Transverse colon (tissue), 4 donors: ENCODE measurements at regions not wholly inside any gene's neighbourhood (a gene's known extent, or its start where the extent isn't known, plus 50 kb on each side); places are given as distances from the start of the nearest gene placed in this dataset.

Experiments
- DNase-seq: peaks from one replicate; pipeline ENCODE4 v3.0.0-alpha.2; 2019
- H3K27ac ChIP-seq, 4 donors: fragments of 200-600 bp; sonication (generic); 2 replicates each; pipeline ENCODE4 v1.5.1; 2016 to 2018; ENCODE audit warnings: inconsistent platforms in 4 of 4
- H3K27me3 ChIP-seq: fragments of 200-600 bp; sonication (generic); 2 replicates; pipeline ENCODE4 v1.5.1; 2017; ENCODE audit warnings: inconsistent platforms
- H3K36me3 ChIP-seq, 4 donors: fragments of 200-600 bp; sonication (generic); 2 replicates each; pipeline ENCODE4 v1.5.1; 2017 to 2019; ENCODE audit warnings: inconsistent platforms in 4 of 4
- H3K4me1 ChIP-seq, 4 donors: fragments of 200-600 bp; sonication (generic); 2 replicates each; pipeline ENCODE4 v1.5.1; 2017 to 2020; ENCODE audit warnings: inconsistent platforms in 4 of 4
- H3K4me3 ChIP-seq, 4 donors: fragments of 200-600 bp; sonication (generic); 1 replicate in 1 of 4; 2 replicates in 3 of 4; pipeline versions ENCODE4 v1.5.1 to v1.6.1; 2017 to 2019; ENCODE audit warnings: inconsistent platforms in 4 of 4
- H3K9me3 ChIP-seq, 2 donors: fragments of 200-600 bp; sonication (generic); 2 replicates each; pipeline ENCODE4 v1.5.1; 2017 to 2019; ENCODE audit warnings: inconsistent platforms in 2 of 2
- CTCF ChIP-seq, 5 experiments: fragments of 200-600 bp in 3 of 5; fragments of 450-650 bp in 2 of 5; sonication (generic) in 3 of 5; IDR thresholded peaks; 1 replicate in 2 of 5; 2 replicates in 3 of 5; pipeline ENCODE4 v1.5.1; 2016 to 2017; ENCODE audit warnings: antibody characterized with exemption in 5 of 5, inconsistent platforms in 3 of 5, mild to moderate bottlenecking in 2 of 5, moderate library complexity in 1 of 5
- EP300 ChIP-seq: sonication (generic); formaldehyde crosslinking; IDR thresholded peaks from one replicate; pipeline ENCODE4 v1.6.1; 2017; ENCODE audit warnings: antibody characterized with exemption, low read depth
- POLR2A ChIP-seq: fragments of 450-650 bp; IDR thresholded peaks from one replicate; pipeline ENCODE4 v1.6.1; 2016; ENCODE audit warnings: antibody characterized with exemption, mild to moderate bottlenecking, moderate library complexity
- POLR2AphosphoS5 ChIP-seq, 3 donors: sonication (generic); formaldehyde crosslinking; IDR thresholded peaks; one replicate each; pipeline ENCODE4 v1.6.1; 2016; ENCODE audit warnings: antibody characterized with exemption in 3 of 3
- WGBS, 2 donors: methylation state at CpG; one replicate each; pipeline ENCODE4 v1.1.5; 2018; ENCODE audit warnings: low coverage in 1 of 2; 5-methylcytosine and 5-hydroxymethylcytosine counted together
- in situ Hi-C, 4 donors: fragments of 200-750 bp; cut with MboI; loops; one replicate each; pipeline versions ENCODE4 v1.15.0 to v1.15.1; 2017; ENCODE audit warnings: low sequenced_read_pairs in 3 of 4, low pct_ligation_motif_present in 1 of 4, low pct_unique_long_range_greater_than_20kb in 1 of 4
- intact Hi-C: fragments of 100-400 bp; cut with DNase I; formaldehyde crosslinking; loops from one replicate; pipeline ENCODE4 v1.15.1; 2023; ENCODE audit warnings: low total_unique reads

- H3K36me3 ChIP-seq: no peaks in the 10 kb centered on the region
- no peak for TF ChIP-seq CTCF (IDR thresholded peaks at IDR 0.05)
- no peak for TF ChIP-seq EP300
- TF ChIP-seq POLR2AphosphoS5 (IDR thresholded peaks at IDR 0.05): no peak
- no peak for TF ChIP-seq POLR2A
- intact Hi-C loops: no loop called here
- no peak overlapping the region for H3K4me3 ChIP-seq
- 79 to 94% methylated on average over 2 to 5 of the region's 5 CpGs for WGBS, 2 donors
- in situ Hi-C loops: no loop called here
- H3K27me3 ChIP-seq: no peaks in the 10 kb centered on the region
- no peak overlapping the region for H3K27ac ChIP-seq
- H3K4me1 ChIP-seq: no peaks in the 10 kb centered on the region
- DNase-seq: no peak
- peaks cover 4 to 6% of the 10 kb centered on the region in 2 donors for H3K9me3 ChIP-seq
Observed at GRCh38 chr3:21142031-21142430, 609.0 kb downstream of the ZNF385D start.

- WGBS, 2 donors: 0 to 38% methylated on average over 1 of the region's 1 CpG
- in situ Hi-C loops: no loop called here
- DNase-seq: no peak
- H3K36me3 ChIP-seq: no peaks in the 10 kb centered on the region
- H3K27me3 ChIP-seq: no peaks in the 10 kb centered on the region
- peaks cover 4 to 6% of the 10 kb centered on the region in 2 donors for H3K9me3 ChIP-seq
- H3K27ac ChIP-seq: no peak overlapping the region
- no peak overlapping the region for H3K4me3 ChIP-seq
- intact Hi-C loops: no loop called here
- TF ChIP-seq CTCF (IDR thresholded peaks at IDR 0.05) (no peak), POLR2AphosphoS5 (IDR thresholded peaks at IDR 0.05) (no peak), POLR2A (no peak), EP300 (no peak)
- no peaks in the 10 kb centered on the region for H3K4me1 ChIP-seq
Observed at GRCh38 chr3:21140785-21141184, 610.2 kb downstream of the ZNF385D start.

- in situ Hi-C loops (no loop called here), intact Hi-C loops (no loop called here)
- Histone ChIP-seq H3K36me3 (no peaks in the 10 kb centered on the region), H3K4me3 (no peak overlapping the region), H3K4me1 (no peaks in the 10 kb centered on the region), H3K27me3 (no peaks in the 10 kb centered on the region), H3K9me3 (no peaks in the 10 kb centered on the region), H3K27ac (no peak overlapping the region)
- DNase-seq: no peak
- TF ChIP-seq EP300: no peak
- TF ChIP-seq POLR2A: no peak
- TF ChIP-seq CTCF (IDR thresholded peaks at IDR 0.05): no peak
- TF ChIP-seq POLR2AphosphoS5 (IDR thresholded peaks at IDR 0.05): no peak
- 48 to 51% methylated on average over 2 of the region's 2 CpGs for WGBS, 2 donors
Observed at GRCh38 chr3:21138085-21138484, 612.9 kb downstream of the ZNF385D start.

GRCh38 chr3:21132896-21133295 is 618.1 kb downstream of the ZNF385D start:
- Histone ChIP-seq H3K27ac (no peak overlapping the region), H3K36me3 (no peaks in the 10 kb centered on the region), H3K4me3 (no peak overlapping the region), H3K4me1 (no peaks in the 10 kb centered on the region), H3K9me3 (peaks cover 0 to 13% of the 10 kb centered on the region in 2 donors), H3K27me3 (no peaks in the 10 kb centered on the region)
- no peak for DNase-seq
- intact Hi-C loops (no loop called here), in situ Hi-C loops (no loop called here)
- TF ChIP-seq POLR2A (no peak), CTCF (IDR thresholded peaks at IDR 0.05) (no peak)
